22Rv1 (cell line): ENCODE measurements at regions not wholly inside any gene's neighbourhood (a gene's known extent, or its start where the extent isn't known, plus 50 kb on each side); places are given as distances from the start of the nearest gene placed in this dataset.

Experiments used
- H3K27ac ChIP-seq: fragments of 450-650 bp; 2 replicates; pipeline ENCODE4 v1.5.1; 2017
- CTCF ChIP-seq: fragments of 450-650 bp; IDR thresholded peaks from 2 replicates; pipeline ENCODE4 v1.5.1; 2017; ENCODE audit warnings: mild to moderate bottlenecking
- ZFX ChIP-seq: fragments of 450-650 bp; IDR thresholded peaks from 2 replicates; pipeline ENCODE4 v1.6.1; 2017; ENCODE audit warnings: antibody characterized with exemption, borderline replicate concordance

- TF ChIP-seq CTCF = no peak
- TF ChIP-seq ZFX = no peak
- H3K27ac ChIP-seq = no peak overlapping the region
These were observed 1602.4 kb upstream of the ADGRL3 start for GRCh38 chr4:59597536-59598329.

- TF ChIP-seq ZFX = no peak
- TF ChIP-seq CTCF = no peak
- no peak overlapping the region for H3K27ac ChIP-seq
These were observed 1601.9 kb upstream of the ADGRL3 start for GRCh38 chr4:59598330-59598618.

- no peak for TF ChIP-seq ZFX
- TF ChIP-seq CTCF = no peak
- no peak overlapping the region for H3K27ac ChIP-seq
These were observed 1591.7 kb upstream of the ADGRL3 start for GRCh38 chr4:59608466-59608865.

GRCh38 chr4:59612235-59612634 is 1587.9 kb upstream of the ADGRL3 start:
- no peak for TF ChIP-seq CTCF
- TF ChIP-seq ZFX = no peak
- H3K27ac ChIP-seq = no peak overlapping the region

- TF ChIP-seq CTCF (no peak), ZFX (no peak)
- H3K27ac ChIP-seq = no peak overlapping the region
These were observed 1584.8 kb upstream of the ADGRL3 start for GRCh38 chr4:59615316-59615715.

GRCh38 chr4:59629348-59629747 is 1570.8 kb upstream of the ADGRL3 start:
- H3K27ac ChIP-seq = peak overlapping the region; percentile 68
- no peak for TF ChIP-seq ZFX
- no peak for TF ChIP-seq CTCF

- H3K27ac ChIP-seq = peak overlapping the region; percentile 68
- TF ChIP-seq ZFX (no peak), CTCF (no peak)
These were observed 1569.9 kb upstream of the ADGRL3 start for GRCh38 chr4:59630235-59630634.
